ENCODE measurements at regions not wholly inside any gene's neighbourhood (a gene's known extent, or its start where the extent isn't known, plus 50 kb on each side); places are given as distances from the start of the nearest gene placed in this dataset.

- TF ChIP-seq EP300 (IDR thresholded peaks at IDR 0.05): no peak
- TF ChIP-seq, protein P1, sequence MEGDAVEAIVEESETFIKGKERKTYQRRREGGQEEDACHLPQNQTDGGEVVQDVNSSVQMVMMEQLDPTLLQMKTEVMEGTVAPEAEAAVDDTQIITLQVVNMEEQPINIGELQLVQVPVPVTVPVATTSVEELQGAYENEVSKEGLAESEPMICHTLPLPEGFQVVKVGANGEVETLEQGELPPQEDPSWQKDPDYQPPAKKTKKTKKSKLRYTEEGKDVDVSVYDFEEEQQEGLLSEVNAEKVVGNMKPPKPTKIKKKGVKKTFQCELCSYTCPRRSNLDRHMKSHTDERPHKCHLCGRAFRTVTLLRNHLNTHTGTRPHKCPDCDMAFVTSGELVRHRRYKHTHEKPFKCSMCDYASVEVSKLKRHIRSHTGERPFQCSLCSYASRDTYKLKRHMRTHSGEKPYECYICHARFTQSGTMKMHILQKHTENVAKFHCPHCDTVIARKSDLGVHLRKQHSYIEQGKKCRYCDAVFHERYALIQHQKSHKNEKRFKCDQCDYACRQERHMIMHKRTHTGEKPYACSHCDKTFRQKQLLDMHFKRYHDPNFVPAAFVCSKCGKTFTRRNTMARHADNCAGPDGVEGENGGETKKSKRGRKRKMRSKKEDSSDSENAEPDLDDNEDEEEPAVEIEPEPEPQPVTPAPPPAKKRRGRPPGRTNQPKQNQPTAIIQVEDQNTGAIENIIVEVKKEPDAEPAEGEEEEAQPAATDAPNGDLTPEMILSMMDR (IDR thresholded peaks at IDR 0.05): no peak
- TF ChIP-seq POLR2A (IDR thresholded peaks at IDR 0.05): no peak
Observed at GRCh38 chr11:37407461-37407860, 809.4 kb upstream of the RAG2 start.

Measured in ovary (tissue), 3 donors.